ENCODE measurements at regions not wholly inside any gene's neighbourhood (a gene's known extent, or its start where the extent isn't known, plus 50 kb on each side); places are given as distances from the start of the nearest gene placed in this dataset.
"Not testable (repeated sequence)": the region's sequence is repeated elsewhere in the genome, so short reads cannot be mapped to it uniquely, and the experiment has no call there.

DNA sequence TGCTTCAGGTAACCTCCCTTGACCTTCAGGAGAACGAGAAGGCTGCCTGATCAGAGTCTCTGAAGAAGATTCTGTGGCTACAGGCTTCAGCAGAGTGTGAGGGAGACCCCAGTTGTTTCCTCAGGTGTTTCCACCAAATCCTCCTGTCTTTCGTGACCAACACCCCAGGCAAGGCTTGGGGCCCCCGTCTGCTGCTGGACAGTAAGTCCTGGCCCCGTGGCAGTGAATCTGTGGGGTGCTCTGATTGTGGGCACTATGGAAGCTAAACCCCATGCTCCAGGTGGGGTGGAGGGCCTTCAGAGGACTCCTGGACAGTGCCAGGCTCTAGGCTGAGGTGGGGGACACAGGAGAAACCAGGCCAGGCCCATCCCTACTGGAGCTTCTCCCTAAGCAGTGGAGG is 3083.7 kb downstream of the RPIA start:
- TF ChIP-seq, protein P1, sequence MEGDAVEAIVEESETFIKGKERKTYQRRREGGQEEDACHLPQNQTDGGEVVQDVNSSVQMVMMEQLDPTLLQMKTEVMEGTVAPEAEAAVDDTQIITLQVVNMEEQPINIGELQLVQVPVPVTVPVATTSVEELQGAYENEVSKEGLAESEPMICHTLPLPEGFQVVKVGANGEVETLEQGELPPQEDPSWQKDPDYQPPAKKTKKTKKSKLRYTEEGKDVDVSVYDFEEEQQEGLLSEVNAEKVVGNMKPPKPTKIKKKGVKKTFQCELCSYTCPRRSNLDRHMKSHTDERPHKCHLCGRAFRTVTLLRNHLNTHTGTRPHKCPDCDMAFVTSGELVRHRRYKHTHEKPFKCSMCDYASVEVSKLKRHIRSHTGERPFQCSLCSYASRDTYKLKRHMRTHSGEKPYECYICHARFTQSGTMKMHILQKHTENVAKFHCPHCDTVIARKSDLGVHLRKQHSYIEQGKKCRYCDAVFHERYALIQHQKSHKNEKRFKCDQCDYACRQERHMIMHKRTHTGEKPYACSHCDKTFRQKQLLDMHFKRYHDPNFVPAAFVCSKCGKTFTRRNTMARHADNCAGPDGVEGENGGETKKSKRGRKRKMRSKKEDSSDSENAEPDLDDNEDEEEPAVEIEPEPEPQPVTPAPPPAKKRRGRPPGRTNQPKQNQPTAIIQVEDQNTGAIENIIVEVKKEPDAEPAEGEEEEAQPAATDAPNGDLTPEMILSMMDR (IDR thresholded peaks at IDR 0.05; ENCODE audit: low read depth, low read length, poor library complexity, severe bottlenecking): not testable (repeated sequence)
- TF ChIP-seq EZH2phosphoT487 (IDR thresholded peaks at IDR 0.05; ENCODE audit: borderline replicate concordance, low read length): not testable (repeated sequence)

Data from DOHH2 (cell line).